ENCODE measurements at regions not wholly inside any gene's neighbourhood (a gene's known extent, or its start where the extent isn't known, plus 50 kb on each side); places are given as distances from the start of the nearest gene placed in this dataset.

DNA sequence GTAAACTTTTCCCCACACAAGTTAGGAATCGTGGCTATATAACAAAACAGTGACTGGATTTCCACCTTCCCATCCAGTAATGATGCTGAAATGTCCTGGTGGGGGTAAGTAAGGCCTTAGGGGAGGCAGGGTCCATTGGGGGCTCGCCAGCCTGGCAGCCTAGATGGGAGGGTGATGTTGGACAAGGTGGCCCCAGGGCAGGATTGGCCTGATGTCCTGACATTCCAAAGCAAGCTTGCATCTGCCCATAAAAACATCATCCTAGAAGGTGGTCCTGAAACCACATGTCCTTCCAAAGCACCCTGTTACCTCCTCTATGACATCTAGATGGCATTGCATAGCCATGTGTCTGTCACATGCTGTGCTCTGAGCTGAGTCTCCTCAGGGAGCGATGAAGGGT, 54.1 kb upstream of the RAB6C start:
- intact Hi-C loops (cut with micrococcal nuclease) (no loop called here), dilution Hi-C loops (cut with MboI; ENCODE audit: extremely low pct_ligation_motif_present, low sequenced_read_pairs) (no loop called here)
- no peak overlapping the region for H3K9ac ChIP-seq (replicated peaks; ENCODE audit: extremely low read depth, insufficient read depth, low read length)
- FAIRE-seq (no peak), DNase-seq (ENCODE audit: low read depth, low spot score) (no peak)
- H2AFZ ChIP-seq (ENCODE audit: low read depth, low read length), result no peak overlapping the region
- BruUV-seq (replicated peaks), result no TSS peak
- ChIA-PET CTCF (interaction anchor here (1.0 to 1.2 kb wide), 2 partner anchors 11 to 407 kb away, joined by 3 to 6 read pairs; no protein-coding TSS in a partner anchor), POLR2A (no interaction called here)
- no peaks in the 10 kb centered on the region for H3K9me3 ChIP-seq (replicated peaks; ENCODE audit: control insufficient read depth, insufficient read depth, low read length)
- H3K79me2 ChIP-seq (ENCODE audit: control insufficient read depth, insufficient read depth, low read length), result no peaks in the 10 kb centered on the region
- H3K4me3 ChIP-seq (replicated peaks in 1 of 3; ENCODE audit: insufficient read depth in 1 of 3, low read depth in 1 of 3, low read length in 3 of 3), result no peak overlapping the region
- no peaks in the 10 kb centered on the region for H3K36me3 ChIP-seq (ENCODE audit: control insufficient read depth in 2 of 2, extremely low read depth in 1 of 2, insufficient read depth in 2 of 2, low read length in 2 of 2)
- no peak overlapping the region for H3K27ac ChIP-seq (ENCODE audit: insufficient read depth, low read depth, low read length)
- H3K4me1 ChIP-seq (ENCODE audit: control insufficient read depth, extremely low read depth, insufficient read depth, low read length), result no peaks in the 10 kb centered on the region
- H4K20me1 ChIP-seq (replicated peaks; ENCODE audit: control insufficient read depth, extremely low read depth, insufficient read depth, low read length), result no peaks in the 10 kb centered on the region
- no peaks in the 10 kb centered on the region for H3K27me3 ChIP-seq (ENCODE audit: control insufficient read depth in 2 of 2, insufficient read depth in 2 of 2, low read length in 2 of 2)
- no peaks in the 10 kb centered on the region for H3K9me1 ChIP-seq (replicated peaks; ENCODE audit: control insufficient read depth, extremely low read depth, insufficient read depth, low read length)
- TF ChIP-seq JUN (IDR thresholded peaks at IDR 0.05; ENCODE audit: borderline replicate concordance, insufficient read depth, insufficient read length, low read depth), result no peak
- TF ChIP-seq, protein P1, sequence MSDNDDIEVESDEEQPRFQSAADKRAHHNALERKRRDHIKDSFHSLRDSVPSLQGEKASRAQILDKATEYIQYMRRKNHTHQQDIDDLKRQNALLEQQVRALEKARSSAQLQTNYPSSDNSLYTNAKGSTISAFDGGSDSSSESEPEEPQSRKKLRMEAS (IDR thresholded peaks at IDR 0.05; ENCODE audit: insufficient read depth, insufficient read length), result no peak
- TF ChIP-seq MYC (IDR thresholded peaks at IDR 0.05; ENCODE audit: low read depth, low read length), result no peak
- TF ChIP-seq POLR2A (IDR thresholded peaks at IDR 0.05; ENCODE audit: low read depth, low read length), result no peak
- TF ChIP-seq GATA2 (IDR thresholded peaks at IDR 0.05; ENCODE audit: insufficient read depth, insufficient read length, low read depth, low read length), result no peak
- TF ChIP-seq, protein P2, sequence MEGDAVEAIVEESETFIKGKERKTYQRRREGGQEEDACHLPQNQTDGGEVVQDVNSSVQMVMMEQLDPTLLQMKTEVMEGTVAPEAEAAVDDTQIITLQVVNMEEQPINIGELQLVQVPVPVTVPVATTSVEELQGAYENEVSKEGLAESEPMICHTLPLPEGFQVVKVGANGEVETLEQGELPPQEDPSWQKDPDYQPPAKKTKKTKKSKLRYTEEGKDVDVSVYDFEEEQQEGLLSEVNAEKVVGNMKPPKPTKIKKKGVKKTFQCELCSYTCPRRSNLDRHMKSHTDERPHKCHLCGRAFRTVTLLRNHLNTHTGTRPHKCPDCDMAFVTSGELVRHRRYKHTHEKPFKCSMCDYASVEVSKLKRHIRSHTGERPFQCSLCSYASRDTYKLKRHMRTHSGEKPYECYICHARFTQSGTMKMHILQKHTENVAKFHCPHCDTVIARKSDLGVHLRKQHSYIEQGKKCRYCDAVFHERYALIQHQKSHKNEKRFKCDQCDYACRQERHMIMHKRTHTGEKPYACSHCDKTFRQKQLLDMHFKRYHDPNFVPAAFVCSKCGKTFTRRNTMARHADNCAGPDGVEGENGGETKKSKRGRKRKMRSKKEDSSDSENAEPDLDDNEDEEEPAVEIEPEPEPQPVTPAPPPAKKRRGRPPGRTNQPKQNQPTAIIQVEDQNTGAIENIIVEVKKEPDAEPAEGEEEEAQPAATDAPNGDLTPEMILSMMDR (IDR thresholded peaks at IDR 0.05; ENCODE audit: extremely low read depth in 1 of 2, insufficient read depth in 1 of 2, low read depth in 1 of 2, low read length in 2 of 2), result no peak
- no peak for TF ChIP-seq POLR2AphosphoS5 (IDR thresholded peaks at IDR 0.05; ENCODE audit: insufficient read depth, low read depth, low read length)
- no peak for TF ChIP-seq FOS (IDR thresholded peaks at IDR 0.05; ENCODE audit: borderline replicate concordance, insufficient read depth, low read length)
- no peak for TF ChIP-seq EZH2 (IDR thresholded peaks at IDR 0.05; ENCODE audit: borderline replicate concordance, low read depth, low read length, severe bottlenecking)
- H3K4me2 ChIP-seq (ENCODE audit: insufficient read depth, low read length), result no peak overlapping the region
